Osteocyte (in vitro differentiated cells): ENCODE measurements at regions not wholly inside any gene's neighbourhood (a gene's known extent, or its start where the extent isn't known, plus 50 kb on each side); places are given as distances from the start of the nearest gene placed in this dataset.

Source experiments
- DNase-seq: peaks from one replicate; pipeline ENCODE4 v3.0.0; 2021; ENCODE audit warnings: mixed read lengths; ENCODE audit not compliant: unreplicated experiment; ENCODE audit errors: extremely low spot score
- H3K27ac Mint-ChIP-seq: one replicate; pipeline ENCODE4 v1.8.0; 2021; ENCODE audit warnings: mild to moderate bottlenecking, mixed read lengths; ENCODE audit not compliant: unreplicated experiment
- H3K27me3 Mint-ChIP-seq: one replicate; pipeline ENCODE4 v1.8.0; 2021; ENCODE audit warnings: mixed read lengths; ENCODE audit not compliant: unreplicated experiment
- H3K36me3 Mint-ChIP-seq: one replicate; pipeline ENCODE4 v1.8.0; 2021; ENCODE audit warnings: mixed read lengths; ENCODE audit not compliant: unreplicated experiment
- H3K4me1 Mint-ChIP-seq: one replicate; pipeline ENCODE4 v1.8.0; 2021; ENCODE audit warnings: mixed read lengths; ENCODE audit not compliant: unreplicated experiment
- H3K4me3 Mint-ChIP-seq: one replicate; pipeline ENCODE4 v1.8.0; 2021; ENCODE audit warnings: mild to moderate bottlenecking, moderate library complexity, mixed read lengths; ENCODE audit not compliant: unreplicated experiment
- H3K9me3 Mint-ChIP-seq: one replicate; pipeline ENCODE4 v1.8.0; 2021; ENCODE audit warnings: mixed read lengths; ENCODE audit not compliant: unreplicated experiment
- TF ChIP-seq, protein P1 (sequence below): fragments of 200-600 bp; sonication (generic); IDR thresholded peaks from 2 replicates; pipeline ENCODE4 v1.5.0; 2021; ENCODE audit warnings: antibody characterized with exemption, mild to moderate bottlenecking, moderate library complexity

DNA sequence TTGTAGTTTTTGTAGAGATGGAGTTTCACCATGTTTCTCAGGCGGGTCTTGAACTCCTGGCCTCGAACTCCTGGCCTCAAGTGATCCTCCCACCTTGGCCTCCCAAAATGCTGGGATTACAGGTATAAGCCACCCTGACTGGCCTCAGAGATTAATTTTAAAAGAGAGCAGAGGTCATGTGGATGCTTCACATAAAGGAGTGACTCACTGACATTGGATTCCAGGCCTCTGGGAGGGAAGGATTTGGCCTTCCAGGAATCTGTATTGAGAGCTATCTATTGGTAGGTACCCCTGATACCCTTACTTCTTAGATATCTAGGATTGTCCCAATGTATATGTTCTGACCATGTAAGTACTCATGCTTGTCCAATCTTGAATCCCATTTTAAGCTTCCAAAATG lies 138.4 kb downstream of the FAM161A start:
- DNase-seq, result no peak
- Mint-ChIP-seq H3K4me3 (no peak overlapping the region), H3K27ac (no peak overlapping the region), H3K4me1 (no peaks in the 10 kb centered on the region), H3K9me3 (no peaks in the 10 kb centered on the region), H3K27me3 (peaks cover 7% of the 10 kb centered on the region), H3K36me3 (no peaks in the 10 kb centered on the region)
- TF ChIP-seq, protein P1, sequence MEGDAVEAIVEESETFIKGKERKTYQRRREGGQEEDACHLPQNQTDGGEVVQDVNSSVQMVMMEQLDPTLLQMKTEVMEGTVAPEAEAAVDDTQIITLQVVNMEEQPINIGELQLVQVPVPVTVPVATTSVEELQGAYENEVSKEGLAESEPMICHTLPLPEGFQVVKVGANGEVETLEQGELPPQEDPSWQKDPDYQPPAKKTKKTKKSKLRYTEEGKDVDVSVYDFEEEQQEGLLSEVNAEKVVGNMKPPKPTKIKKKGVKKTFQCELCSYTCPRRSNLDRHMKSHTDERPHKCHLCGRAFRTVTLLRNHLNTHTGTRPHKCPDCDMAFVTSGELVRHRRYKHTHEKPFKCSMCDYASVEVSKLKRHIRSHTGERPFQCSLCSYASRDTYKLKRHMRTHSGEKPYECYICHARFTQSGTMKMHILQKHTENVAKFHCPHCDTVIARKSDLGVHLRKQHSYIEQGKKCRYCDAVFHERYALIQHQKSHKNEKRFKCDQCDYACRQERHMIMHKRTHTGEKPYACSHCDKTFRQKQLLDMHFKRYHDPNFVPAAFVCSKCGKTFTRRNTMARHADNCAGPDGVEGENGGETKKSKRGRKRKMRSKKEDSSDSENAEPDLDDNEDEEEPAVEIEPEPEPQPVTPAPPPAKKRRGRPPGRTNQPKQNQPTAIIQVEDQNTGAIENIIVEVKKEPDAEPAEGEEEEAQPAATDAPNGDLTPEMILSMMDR, result no peak

DNA sequence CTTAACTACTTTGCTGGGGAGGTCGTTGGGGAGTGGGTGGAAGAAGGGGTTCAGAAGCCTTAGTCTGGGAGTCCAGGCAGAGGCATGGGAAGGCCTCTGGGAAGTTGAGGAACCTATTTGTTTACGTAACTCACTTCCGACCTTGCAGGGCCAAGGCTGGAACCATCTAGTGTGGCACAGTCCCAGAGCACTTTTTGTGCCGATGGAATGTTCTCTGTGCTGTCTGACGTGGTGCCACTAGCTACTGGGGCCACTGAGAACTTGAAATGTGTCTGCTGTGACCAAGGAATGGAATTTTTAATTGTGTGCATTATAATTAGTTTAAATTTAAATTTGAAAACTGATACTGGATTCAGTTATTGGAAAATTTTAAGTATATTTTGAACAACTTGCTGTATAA lies 139.7 kb downstream of the FAM161A start:
- Mint-ChIP-seq H3K36me3 (no peaks in the 10 kb centered on the region), H3K27me3 (peaks cover 12% of the 10 kb centered on the region), H3K9me3 (no peaks in the 10 kb centered on the region), H3K27ac (no peak overlapping the region), H3K4me3 (no peak overlapping the region), H3K4me1 (no peaks in the 10 kb centered on the region)
- no peak for DNase-seq
- TF ChIP-seq, protein P1, result no peak

DNA sequence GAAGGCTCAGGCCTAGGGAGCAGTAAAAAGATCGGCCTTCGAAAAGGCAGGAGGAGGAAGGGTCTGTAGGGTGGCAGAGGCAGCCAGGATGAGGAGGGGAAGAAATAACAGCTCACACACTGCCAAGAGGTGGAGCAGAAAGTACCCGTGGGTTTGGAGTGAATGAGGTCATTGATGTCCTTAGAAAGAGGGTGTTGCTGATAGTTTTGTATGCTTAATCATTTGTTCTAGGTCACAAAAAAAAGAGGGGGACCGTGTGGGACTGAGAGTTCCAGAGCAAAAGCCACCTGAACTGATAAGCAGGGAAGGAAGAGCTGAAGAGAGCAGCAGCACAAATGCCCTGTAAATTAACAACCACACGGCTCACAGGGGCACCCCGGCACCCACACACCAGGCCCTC lies 140.4 kb downstream of the FAM161A start:
- H3K36me3 Mint-ChIP-seq, result no peaks in the 10 kb centered on the region
- H3K4me3 Mint-ChIP-seq, result no peak overlapping the region
- H3K4me1 Mint-ChIP-seq, result no peaks in the 10 kb centered on the region
- H3K27ac Mint-ChIP-seq, result no peak overlapping the region
- no peaks in the 10 kb centered on the region for H3K9me3 Mint-ChIP-seq
- DNase-seq, result no peak
- TF ChIP-seq, protein P1, result no peak
- peaks cover 10% of the 10 kb centered on the region for H3K27me3 Mint-ChIP-seq

DNA sequence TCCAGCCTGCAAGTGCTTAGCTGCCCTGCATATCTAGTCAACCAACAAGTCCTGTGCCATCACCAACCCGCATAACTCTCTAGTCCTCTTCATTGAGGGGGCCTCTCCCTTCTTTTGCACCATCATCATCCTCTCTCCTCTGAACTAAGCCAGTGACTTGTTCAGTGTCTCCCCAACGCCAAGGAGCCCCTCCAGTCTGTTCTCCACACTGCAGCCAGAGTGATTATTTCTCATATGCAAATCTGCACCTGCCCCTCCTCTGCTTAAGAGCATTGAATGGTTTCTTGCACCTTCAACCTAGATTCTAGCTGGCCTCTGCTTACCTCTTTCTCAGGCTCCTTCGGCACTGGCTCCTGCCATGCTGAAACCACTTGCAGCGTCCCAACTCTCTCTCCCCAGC lies 141.8 kb downstream of the FAM161A start:
- Mint-ChIP-seq H3K27ac (no peak overlapping the region), H3K4me3 (no peak overlapping the region), H3K9me3 (no peaks in the 10 kb centered on the region)

DNA sequence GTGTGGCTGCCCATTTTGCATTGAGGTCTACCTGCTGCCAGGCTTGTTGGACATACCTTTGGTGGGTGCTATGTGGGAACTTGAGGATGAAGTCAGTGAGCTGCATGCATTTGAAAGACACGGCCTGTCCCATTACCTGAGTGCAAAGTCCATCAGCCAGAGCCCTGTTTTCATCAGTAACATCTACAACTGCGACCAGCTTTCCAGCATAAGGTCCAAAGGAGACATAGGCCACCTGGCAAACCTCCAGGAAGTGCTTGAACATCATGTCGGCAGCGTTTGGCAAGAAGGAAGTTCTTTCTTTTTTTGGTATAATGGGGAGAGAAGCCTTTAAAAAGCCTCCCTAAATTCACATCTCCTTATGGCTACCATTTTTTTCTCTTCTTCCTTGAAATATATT lies 143.1 kb downstream of the FAM161A start:
- Mint-ChIP-seq H3K4me3 (no peak overlapping the region), H3K9me3 (no peaks in the 10 kb centered on the region), H3K36me3 (no peaks in the 10 kb centered on the region), H3K27ac (no peak overlapping the region), H3K27me3 (peaks cover 19% of the 10 kb centered on the region), H3K4me1 (no peaks in the 10 kb centered on the region)
- no peak for DNase-seq
- TF ChIP-seq, protein P1, result no peak

More for the DNA sequence above, 141.8 kb downstream of the FAM161A start:
- Mint-ChIP-seq H3K4me1 (no peaks in the 10 kb centered on the region), H3K27me3 (peaks cover 19% of the 10 kb centered on the region), H3K36me3 (no peaks in the 10 kb centered on the region)
- DNase-seq, result no peak
- TF ChIP-seq, protein P1, result no peak
